ENCODE measurements at regions not wholly inside any gene's neighbourhood (a gene's known extent, or its start where the extent isn't known, plus 50 kb on each side); places are given as distances from the start of the nearest gene placed in this dataset.

DNA sequence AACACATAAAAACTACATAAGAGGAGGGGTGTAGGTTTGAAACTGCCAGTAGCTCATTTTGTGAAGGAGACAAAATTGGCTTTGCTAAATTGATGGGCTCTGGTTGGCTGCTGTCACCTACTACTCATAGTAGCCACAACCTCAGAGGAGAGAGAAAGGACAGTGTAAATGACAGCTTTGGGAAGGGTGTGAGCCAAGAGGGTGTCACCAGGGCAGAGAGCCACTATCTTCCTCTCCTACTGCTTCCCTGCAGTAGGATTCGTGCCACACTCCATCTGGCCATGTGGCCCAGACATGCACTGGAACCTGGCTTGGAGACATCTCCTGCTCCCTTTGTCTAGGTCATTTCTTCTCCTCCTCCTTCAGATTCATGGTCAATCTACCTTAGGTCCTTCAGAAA, 455.9 kb downstream of the ENC1 start:
- no peak overlapping the region for H2AFZ ChIP-seq
- no peak overlapping the region for H3K9ac ChIP-seq
- H3K27me3 ChIP-seq (ENCODE audit: control insufficient read depth, insufficient read depth, low read length), result no peaks in the 10 kb centered on the region
- H3K27ac ChIP-seq, result no peak overlapping the region
- H3K79me2 ChIP-seq, result no peaks in the 10 kb centered on the region
- no peak overlapping the region for H3K4me3 ChIP-seq (ENCODE audit: low read depth, low read length)
- no peak overlapping the region for H3K4me2 ChIP-seq (ENCODE audit: low read length)
- TF ChIP-seq, protein P1, sequence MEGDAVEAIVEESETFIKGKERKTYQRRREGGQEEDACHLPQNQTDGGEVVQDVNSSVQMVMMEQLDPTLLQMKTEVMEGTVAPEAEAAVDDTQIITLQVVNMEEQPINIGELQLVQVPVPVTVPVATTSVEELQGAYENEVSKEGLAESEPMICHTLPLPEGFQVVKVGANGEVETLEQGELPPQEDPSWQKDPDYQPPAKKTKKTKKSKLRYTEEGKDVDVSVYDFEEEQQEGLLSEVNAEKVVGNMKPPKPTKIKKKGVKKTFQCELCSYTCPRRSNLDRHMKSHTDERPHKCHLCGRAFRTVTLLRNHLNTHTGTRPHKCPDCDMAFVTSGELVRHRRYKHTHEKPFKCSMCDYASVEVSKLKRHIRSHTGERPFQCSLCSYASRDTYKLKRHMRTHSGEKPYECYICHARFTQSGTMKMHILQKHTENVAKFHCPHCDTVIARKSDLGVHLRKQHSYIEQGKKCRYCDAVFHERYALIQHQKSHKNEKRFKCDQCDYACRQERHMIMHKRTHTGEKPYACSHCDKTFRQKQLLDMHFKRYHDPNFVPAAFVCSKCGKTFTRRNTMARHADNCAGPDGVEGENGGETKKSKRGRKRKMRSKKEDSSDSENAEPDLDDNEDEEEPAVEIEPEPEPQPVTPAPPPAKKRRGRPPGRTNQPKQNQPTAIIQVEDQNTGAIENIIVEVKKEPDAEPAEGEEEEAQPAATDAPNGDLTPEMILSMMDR (IDR thresholded peaks at IDR 0.05), result no peak
- H3K4me1 ChIP-seq, result no peaks in the 10 kb centered on the region
- H3K36me3 ChIP-seq (ENCODE audit: control insufficient read depth, insufficient read depth, low read length), result no peaks in the 10 kb centered on the region
- H3K9me3 ChIP-seq (ENCODE audit: control insufficient read depth, low read length), result no peaks in the 10 kb centered on the region

DNA sequence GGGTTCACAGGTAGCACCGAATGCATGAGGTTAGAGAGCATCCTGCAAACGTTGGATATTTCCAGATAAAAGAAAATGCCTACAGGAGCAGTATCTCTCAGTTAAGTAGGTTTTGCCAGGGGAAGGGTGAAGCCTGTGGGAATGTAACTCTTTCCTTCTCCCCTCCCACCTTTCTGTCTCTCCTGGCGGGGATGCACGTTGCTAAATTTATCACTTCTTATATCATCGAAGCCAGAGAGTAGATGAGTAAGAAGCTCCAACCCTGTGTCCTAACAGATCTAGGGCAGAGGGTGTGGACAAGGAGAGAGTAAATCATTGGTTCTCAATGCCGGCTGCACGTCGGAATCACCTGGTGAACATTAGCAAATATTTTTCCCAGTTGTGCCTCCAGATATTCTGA, 457.5 kb downstream of the ENC1 start:
- H3K9me3 ChIP-seq (ENCODE audit: control insufficient read depth, low read length), result no peaks in the 10 kb centered on the region

DNA sequence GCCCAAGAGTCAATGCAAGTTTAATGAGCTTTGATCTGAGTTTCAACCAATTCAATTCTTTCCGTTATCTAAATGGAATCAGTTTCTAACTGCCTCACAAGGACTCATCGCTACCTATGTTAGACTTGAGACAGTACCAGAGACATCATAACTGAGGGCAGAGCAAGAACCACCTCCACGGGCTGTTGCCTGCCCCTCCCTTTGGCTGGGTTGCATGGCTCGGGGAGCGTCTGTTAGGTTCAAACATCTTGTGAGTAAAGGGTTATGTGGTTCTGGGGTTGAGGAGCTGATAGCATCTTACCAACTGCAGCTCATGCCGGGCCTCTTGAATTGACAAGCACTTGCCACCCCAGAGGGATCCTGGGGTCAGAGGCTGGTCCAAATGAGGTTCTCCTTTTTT, 457.9 kb downstream of the ENC1 start:
- no peaks in the 10 kb centered on the region for H3K4me1 ChIP-seq
- H3K27me3 ChIP-seq (ENCODE audit: control insufficient read depth, insufficient read depth, low read length), result no peaks in the 10 kb centered on the region
- H3K36me3 ChIP-seq (ENCODE audit: control insufficient read depth, insufficient read depth, low read length), result no peaks in the 10 kb centered on the region
- no peaks in the 10 kb centered on the region for H3K79me2 ChIP-seq
- H3K27ac ChIP-seq, result no peak overlapping the region
- TF ChIP-seq, protein P1 (IDR thresholded peaks at IDR 0.05), result no peak
- no peaks in the 10 kb centered on the region for H3K9me3 ChIP-seq (ENCODE audit: control insufficient read depth, low read length)
- H3K4me2 ChIP-seq (ENCODE audit: low read length), result peak overlapping the region; percentile 31
- no peak overlapping the region for H3K4me3 ChIP-seq (ENCODE audit: low read depth, low read length)
- no peak overlapping the region for H3K9ac ChIP-seq
- no peak overlapping the region for H2AFZ ChIP-seq

More for the DNA sequence above, 457.5 kb downstream of the ENC1 start:
- Histone ChIP-seq H3K4me2 (ENCODE audit: low read length) (no peak overlapping the region), H3K36me3 (ENCODE audit: control insufficient read depth, insufficient read depth, low read length) (no peaks in the 10 kb centered on the region), H3K27ac (no peak overlapping the region), H3K4me1 (no peaks in the 10 kb centered on the region), H3K9ac (no peak overlapping the region), H3K27me3 (ENCODE audit: control insufficient read depth, insufficient read depth, low read length) (no peaks in the 10 kb centered on the region), H3K79me2 (no peaks in the 10 kb centered on the region), H2AFZ (no peak overlapping the region), H3K4me3 (ENCODE audit: low read depth, low read length) (no peak overlapping the region)
- TF ChIP-seq, protein P1 (IDR thresholded peaks at IDR 0.05), result no peak

DNA sequence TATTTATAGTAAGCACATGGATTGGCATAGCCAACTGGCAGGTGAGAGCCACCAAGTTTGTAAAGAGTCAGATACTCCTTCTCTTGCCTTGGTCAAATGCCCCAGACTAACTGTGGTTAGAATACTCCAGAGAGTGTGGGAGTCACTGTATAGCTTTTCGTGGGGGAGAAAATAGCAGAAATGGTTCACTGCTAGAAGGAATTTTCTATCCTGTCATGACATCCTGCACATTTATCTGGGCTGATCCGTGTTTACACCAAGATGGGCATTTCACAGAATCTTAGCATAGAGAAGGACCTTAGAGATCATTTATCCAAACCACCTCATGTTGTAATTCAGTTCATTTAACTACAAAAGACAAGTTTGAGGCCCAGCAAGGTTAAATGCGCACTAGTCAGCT, 460.8 kb downstream of the ENC1 start:
- TF ChIP-seq, protein P1 (IDR thresholded peaks at IDR 0.05), result no peak
- Histone ChIP-seq H3K27ac (no peak overlapping the region), H3K9ac (no peak overlapping the region), H3K4me3 (ENCODE audit: low read depth, low read length) (no peak overlapping the region), H3K4me1 (no peaks in the 10 kb centered on the region), H3K27me3 (ENCODE audit: control insufficient read depth, insufficient read depth, low read length) (no peaks in the 10 kb centered on the region), H3K9me3 (ENCODE audit: control insufficient read depth, low read length) (no peaks in the 10 kb centered on the region), H2AFZ (no peak overlapping the region), H3K36me3 (ENCODE audit: control insufficient read depth, insufficient read depth, low read length) (no peaks in the 10 kb centered on the region), H3K4me2 (ENCODE audit: low read length) (no peak overlapping the region), H3K79me2 (no peaks in the 10 kb centered on the region)

DNA sequence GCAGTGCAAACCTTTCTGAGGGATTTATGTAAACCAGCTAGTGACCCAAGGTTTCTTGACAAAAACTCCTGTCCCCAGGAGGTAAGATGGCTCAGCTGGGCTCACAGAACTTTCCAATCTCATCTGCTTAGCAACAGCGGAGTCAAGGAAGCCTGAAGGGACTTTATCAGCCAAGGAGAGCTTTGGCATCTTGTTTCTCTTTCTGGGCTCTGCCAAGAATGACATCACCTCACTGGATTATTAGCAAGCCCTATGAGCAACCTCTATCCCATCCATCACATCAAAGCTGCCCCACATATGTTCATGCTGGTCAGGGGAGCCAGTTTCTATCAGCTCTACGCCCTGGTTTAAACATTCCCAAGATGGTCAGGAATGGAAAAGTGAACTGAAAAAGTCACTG, 461.3 kb downstream of the ENC1 start:
- Histone ChIP-seq H3K9me3 (ENCODE audit: control insufficient read depth, low read length) (no peaks in the 10 kb centered on the region), H3K79me2 (no peaks in the 10 kb centered on the region)
- TF ChIP-seq, protein P1 (IDR thresholded peaks at IDR 0.05), result no peak

More for the DNA sequence above, 461.3 kb downstream of the ENC1 start:
- Histone ChIP-seq H3K9ac (no peak overlapping the region), H3K4me3 (ENCODE audit: low read depth, low read length) (no peak overlapping the region), H3K4me1 (no peaks in the 10 kb centered on the region), H3K4me2 (ENCODE audit: low read length) (no peak overlapping the region), H3K27me3 (ENCODE audit: control insufficient read depth, insufficient read depth, low read length) (no peaks in the 10 kb centered on the region), H2AFZ (no peak overlapping the region), H3K27ac (no peak overlapping the region), H3K36me3 (ENCODE audit: control insufficient read depth, insufficient read depth, low read length) (no peaks in the 10 kb centered on the region)

Measured in parathyroid adenoma (tissue), 2 donors.